Kidney glomerular epithelial cell (primary cell): ENCODE measurements at regions not wholly inside any gene's neighbourhood (a gene's known extent, or its start where the extent isn't known, plus 50 kb on each side); places are given as distances from the start of the nearest gene placed in this dataset.

Source experiments
- DNase-seq: peaks from one replicate; lab custom pipeline; 2025; lab: John Stamatoyannopoulos, UW

DNA sequence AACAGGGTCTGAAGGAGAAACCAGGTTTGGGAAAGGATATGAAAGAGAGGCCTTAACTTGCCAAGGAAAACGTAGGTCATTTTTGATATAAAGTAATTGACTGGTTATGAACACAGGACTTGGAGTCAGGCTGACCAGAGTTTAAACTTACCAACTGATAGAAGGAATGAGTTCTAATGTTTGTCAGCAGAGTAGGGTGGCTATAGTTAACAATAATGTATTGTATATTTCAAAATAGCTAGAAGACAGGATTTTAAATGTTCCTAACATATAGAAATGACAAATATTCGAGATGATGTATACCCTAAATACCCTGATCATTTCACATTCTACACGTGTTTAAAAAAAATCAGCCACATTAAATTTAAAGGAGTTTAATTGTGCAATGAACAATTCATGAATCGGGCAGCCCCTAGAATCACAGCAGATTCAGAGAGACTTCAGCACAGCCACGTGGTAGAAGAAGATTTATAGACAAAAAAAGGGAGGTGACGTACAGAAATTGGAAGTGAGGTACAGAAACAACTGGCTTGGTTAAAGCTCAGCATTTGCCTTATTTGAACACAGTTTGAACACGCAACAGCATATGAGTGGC lies 52.5 kb upstream of the PLEKHG7 start:
- no peak for DNase-seq

DNA sequence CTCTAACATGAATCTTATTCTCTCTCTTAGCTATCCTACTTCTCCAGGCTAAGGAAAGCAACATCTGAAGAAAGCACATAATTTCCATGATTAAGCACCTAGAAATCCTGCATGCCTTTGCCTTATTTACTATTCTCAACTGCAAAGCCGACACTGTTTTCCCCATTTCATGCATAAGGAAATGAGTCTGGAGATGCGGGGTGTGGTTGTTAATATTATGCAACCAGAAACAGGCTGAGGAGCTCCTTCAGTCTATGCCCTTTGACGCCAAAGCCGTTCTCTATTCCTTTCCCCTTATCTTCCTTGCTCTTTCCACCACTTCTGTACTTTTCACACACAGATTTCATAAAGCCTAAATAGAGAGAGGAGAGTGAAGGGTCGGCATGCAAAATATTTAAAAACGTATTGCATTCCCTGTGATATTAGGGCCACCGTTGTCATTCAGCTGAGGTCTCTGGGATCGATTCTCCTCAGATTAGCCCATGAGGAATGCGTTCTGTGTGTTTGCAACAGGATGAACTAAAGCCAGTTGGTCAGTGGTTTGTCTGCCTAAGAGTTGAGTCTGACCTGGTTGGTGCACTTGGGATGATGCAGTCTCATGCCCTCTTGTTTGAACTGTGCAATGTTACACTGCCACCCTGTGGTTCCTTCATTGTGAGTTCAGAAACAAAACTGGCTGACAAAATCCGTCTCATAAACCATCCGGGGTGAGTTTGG lies 53.1 kb upstream of the PLEKHG7 start:
- peak; percentile 59 for DNase-seq

DNA sequence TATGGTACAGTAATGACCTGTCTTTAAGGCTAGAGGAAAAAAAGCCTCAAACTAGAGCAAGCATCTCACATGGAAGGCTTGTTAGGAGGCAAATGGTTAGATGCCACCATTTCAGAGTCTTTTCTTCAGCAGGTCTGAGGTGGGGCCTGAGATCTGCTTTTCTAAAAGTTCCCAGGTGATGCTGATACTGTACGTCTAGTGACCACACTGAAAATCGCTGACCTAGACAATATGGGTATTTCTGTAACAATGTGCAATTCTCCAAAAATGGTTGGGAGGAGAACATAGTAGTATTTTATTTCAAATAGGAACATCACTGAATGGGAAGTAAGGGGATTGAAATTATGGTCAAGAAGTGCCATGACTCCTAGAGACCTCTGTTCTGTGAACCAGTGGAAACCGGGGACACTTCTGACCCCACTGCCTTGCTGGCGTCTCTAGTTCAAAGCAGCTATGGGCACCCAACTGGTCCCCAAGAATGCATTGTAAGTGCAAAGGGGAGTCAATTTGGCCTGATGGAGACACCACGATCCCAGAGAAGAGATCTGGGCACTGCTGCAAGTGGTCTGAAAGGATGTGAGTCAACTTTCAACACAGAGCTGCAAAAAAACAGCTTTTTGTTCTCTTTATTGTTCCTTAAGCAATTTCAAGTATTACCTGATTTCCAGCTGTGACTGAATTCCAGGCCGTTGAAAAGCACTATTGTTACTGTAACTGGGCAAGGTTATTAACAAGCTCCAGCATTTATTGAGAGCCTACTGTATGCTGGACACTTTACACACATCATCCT lies 54.4 kb upstream of the PLEKHG7 start:
- no peak for DNase-seq

DNA sequence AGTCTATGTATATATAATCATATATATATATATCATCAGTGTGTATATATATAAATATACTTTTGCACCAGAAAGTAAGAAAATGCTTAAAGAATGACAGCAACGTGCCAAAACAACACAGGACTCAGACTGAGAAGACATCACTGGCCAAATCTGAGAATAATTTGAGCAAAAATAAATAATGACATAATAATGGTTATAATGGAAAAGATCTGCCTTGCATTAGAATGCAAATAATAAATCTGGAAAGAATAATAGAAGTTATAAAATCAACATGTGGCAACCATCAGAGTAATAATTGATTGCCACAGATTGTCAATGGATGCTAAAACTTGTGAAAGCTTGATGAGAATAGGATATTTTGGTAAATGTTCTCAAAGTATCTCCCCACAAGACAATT lies 61.5 kb upstream of the PLEKHG7 start:
- no peak for DNase-seq

DNA sequence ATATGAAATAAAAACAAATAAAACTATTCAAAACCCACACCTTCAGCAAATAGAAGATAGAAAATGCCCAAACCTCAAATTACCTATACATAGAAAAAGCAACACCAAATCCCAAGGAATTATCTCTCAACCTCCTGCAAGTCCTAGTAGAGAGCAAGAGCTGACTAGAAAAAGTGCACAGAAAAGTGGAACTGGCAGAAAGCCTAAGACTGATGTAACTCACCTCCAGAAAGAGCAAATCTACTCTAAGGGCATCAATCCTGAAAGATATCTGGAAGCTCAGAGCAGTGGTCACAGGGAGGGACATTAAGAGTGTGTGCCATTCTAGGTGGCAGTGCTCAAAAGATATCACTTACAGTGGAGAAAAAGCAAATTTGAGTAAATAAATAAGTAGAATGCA lies 62.1 kb upstream of the PLEKHG7 start:
- DNase-seq, result no peak

DNA sequence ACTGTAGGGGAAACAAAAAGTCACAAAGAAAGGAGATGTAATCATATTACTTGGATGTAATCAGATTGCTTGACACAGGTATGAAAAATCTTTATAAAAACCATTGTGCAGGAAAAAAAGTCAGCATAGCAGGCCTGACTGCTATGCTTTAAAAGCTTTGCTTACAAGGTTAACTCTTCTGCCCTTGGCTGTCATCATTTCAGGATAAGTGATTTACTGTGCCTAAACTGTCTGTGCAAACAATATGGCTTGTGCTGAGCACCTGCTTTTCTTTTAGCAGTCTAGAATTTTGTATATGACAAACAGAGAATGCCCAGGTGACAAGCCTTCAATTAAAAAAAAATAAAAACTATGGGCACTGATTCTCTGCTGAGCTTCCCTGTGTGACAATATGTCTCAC lies 63.8 kb upstream of the PLEKHG7 start:
- no peak for DNase-seq

DNA sequence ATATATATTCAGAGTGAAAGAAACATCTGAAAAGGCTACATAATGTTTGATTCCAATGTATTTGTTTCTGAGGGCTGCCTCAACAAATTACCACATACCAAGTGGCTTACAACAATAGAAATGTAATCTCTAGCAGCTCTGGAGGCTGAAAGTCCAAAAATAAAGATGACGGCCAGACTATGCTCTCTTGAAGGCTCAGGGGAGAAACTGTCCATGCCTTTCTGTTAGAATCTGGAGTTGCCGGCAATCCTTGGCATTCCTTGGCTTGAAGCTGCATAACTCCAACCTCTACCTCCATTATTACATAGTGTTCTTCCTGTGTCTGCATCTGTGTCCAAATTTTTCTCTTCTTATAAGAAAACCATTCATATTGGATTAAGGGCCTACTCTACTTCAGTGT lies 68.1 kb upstream of the PLEKHG7 start:
- no peak for DNase-seq

DNA sequence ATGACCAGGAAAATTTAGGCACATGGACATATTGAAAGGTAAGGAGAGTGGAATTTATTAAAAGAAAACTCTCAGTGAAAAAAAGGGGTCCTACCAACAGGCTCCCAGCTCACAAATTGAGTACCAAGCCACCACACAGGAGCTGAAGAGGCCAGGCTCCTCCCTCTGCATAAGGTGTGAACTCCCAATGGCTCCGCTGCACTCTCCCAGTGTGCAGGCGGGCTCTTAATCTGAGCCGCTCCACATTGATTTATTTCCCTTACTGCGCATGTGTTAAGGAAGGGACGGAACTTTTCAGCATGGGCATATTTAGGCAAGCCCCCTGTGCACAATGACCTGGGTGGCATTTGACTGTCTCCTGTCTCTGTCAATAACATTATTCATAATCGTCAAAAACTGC lies 68.6 kb upstream of the PLEKHG7 start:
- no peak for DNase-seq

DNA sequence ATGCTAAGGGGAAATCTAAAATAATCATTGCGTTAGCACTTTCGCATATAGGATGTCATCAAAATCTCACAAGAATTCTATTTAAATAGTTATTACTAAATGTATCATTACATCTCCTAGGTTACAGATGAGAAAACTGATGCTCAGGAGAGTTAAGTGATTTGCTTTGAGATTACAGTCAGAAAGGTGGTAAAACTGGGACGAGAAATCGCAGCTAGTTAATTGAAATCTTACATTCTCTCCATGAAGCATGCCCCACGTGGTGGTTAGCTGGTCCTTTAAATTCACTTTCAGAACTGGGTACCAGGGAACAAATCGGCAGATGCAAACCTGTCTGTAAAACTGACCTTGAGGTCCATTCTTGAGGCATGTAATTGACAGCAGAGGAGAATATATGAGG lies 71.8 kb upstream of the PLEKHG7 start:
- no peak for DNase-seq

DNA sequence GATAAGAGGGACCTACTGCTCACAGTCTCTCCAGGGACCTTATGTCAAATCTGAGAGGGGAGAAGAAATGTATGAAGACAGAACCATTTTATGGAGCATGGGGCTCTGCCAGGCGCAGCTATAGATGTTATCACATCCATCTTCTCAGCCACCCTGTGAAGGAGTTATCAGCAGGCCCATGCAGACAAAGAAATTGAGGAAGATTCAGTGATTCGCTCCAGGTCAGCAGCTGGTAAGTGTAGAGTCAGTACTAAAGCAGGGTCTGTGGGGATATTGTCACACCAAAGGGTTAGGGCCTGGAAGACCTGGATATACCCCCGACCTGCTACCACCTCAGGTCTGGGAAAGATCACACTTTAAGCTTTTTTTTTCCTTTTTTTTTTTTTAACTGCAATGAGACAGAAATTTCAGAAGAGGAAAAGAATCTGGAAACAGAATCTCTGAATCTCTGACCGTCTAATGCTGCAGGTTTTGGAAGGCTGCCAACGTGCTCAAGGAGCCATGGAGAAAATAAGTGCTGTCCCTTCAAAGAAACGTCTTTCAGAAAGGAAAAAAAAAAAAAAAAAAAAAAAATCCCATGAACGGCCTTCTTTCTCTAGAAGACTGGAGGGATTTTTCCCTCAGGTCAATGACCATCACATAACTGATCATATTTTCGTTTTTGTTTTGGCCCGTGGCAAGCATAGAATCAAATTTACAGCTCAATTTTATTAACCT lies 73.3 kb upstream of the PLEKHG7 start:
- DNase-seq, result peak; percentile 73

DNA sequence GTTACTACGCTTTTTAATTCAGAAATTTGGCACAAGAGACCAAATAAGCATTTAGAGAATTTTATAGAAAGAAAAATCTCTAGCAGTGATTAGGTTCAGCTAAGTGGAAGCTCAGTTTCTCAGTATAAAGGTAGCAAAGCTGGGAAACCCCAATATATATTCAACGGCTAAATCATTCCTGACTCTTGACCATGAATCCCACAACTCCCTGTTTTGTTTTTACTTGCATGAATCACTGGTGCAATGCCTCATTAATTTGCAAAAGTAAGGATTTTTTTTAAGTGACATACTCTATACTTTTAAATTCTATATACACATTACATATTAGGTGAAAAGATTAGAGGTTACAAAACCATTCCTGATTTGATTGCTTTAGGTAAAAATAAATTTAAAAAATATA lies 74.3 kb upstream of the PLEKHG7 start:
- DNase-seq, result peak; percentile 60

DNA sequence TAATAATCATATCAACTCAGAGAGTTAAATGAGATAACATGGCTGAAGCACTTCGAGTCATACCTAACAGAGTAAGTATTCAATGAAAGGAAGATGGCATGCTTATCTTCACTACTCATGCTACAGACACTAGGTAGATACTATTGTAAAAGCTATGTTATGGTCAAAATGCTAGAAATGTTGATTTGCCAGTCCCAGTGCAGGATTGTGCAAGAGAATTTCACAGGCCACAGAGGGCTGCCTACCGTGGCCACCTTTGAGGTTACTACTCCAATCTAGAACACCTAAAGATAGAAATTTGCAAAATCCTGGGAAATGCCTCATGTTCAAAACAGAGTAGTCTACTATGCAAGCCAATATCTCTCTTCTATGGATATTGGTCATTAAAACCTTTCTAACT lies 75.3 kb upstream of the PLEKHG7 start:
- no peak for DNase-seq

DNA sequence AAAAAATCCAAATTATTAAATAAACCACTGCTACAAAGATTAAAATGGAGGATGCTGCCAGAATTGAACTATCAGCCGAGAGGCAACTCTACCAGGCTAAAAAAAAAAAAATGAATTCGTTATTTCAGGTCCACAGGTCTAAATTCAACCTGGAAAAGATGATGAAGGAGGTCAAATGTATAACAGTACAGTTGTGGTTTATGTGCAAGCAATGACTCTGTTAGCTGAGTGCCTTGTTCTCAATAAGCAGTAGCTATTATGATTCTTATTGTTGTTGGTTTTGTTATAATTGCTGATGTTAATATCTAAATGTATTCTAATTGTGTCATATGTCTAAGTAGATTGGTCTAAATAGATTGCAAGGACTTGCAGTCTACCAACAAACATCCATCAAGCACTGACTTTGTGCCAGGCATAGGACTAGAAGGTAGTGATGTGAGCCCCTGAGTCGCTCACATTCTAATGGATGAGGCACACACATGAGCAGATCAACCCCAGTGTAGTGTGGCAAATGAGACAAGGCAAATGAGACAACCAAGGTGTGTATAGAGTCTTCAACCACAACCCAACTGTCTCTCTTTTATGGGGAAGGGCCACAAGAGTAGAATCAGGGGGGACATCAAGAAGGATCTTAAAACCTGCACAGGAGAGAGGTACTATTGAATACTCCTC lies 77.0 kb upstream of the PLEKHG7 start:
- no peak for DNase-seq

DNA sequence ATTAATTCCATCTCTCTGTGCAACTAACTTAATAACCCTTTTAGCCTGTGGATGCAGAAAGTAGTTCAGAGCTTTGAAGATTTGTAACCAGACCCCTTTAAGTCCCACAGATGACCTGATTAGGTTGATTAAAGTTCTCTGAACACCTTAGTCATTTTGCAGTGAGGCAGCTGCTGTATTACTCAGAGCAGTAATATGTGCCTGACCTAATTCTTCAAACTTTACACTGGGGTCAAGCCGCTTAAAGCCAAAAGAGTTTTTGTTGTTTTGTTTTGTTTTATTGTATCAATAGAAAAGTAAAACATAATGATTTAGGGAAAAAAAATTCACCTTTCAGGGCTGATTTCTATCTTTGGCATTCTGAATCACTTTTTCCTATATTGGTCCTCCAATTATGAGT lies 78.6 kb upstream of the PLEKHG7 start:
- DNase-seq, result peak; percentile 64

DNA sequence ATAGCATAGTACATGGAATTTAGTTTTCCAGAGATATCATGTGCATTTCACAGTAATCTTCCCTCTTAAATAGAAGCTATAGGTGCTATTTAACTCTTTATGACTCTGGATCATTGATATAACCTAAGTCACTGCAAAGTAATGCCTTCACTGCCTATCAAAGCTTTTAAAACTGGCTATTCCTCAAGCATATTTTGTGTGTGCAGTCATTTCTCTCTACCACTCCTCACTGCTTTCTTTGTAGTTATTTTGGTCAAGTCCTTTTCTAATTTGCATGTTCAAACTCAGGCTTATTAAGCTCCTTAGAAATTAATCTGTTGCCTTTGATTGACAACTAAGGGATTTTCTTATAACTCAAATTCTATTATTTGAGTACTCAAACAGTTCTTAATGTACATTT lies 79.4 kb upstream of the PLEKHG7 start:
- DNase-seq, result no peak

DNA sequence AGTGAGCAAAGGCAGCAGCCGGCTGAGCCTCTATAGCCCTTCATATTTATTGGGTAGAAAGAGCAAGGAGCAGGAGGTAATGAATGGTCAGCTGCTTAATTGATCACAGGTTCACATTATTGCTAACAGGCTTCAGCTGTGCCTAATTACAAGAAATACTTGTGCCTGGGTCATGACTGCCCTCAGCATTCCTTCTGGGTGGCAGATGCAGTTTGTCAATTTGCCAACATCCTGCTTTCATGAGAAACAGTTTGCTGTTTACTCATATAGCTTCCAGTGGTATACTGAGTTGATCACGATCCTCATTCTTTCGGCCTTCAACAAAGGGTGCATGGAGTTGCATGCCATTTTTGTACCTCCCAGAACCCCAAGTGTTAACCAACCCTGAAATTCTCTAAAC lies 81.0 kb upstream of the PLEKHG7 start:
- DNase-seq, result no peak

DNA sequence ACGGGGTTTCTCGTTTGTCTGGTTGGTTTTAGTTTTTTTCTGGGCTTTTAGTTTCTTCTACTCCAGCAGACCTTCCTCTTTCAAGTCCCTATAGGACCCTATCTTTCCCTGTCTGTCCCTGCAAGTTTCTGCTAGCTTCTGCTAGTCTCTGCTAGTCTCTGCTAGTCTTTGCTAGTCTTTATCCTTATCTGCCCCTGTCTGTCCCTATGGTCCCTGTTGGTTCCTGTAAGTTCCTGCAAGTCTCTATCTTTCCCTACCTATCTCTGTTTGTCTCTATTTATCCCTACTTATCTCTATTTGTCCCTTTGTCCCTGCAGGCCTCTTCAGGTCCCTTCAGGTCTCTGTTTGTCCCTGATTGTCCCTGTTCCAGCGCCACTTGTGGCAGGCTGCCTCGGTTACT lies 81.5 kb upstream of the PLEKHG7 start:
- no peak for DNase-seq

DNA sequence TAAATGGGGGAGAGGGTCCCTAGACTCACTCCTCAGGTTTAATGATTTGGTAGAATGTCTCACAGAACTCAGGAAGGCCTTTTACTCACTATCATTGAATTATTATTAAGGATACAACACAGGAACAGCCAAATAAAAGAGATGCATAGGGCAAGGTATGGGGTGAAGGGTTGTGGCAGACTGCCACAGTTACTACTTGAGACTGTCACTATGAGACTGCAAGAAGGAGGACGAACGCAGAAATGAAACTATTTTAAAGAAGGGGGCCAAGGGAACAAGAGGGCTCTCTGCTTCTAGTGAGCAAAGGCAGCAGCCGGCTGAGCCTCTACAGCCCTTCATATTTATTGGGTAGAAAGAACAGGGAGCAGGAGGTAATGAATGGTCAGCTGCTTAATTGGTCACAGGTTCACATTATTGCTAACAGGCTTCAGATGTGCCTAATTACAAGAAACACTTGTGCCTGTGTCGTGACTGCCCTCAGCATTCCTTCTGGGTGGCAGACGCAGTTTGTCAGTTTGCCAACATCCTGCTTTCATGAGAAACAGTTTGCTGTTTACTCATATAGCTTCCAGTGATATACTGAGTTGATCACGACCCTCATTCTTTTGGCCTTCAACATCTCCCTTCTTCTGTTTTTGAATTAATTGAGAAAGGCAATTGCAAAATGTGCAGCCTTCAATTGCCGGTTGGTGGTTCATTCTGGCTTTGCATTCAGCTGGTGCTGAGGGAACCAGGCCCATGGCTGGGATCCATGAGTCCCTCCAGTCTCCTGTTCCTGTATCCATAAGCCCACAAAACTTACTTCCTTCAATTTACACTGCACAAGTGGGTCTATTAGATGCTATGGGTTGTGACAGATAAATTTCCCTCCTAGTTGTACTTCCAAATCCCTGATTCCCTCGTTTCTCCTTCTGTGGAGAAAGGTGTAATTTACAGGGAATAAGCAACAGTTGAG lies 82.8 kb upstream of the PLEKHG7 start:
- no peak for DNase-seq

DNA sequence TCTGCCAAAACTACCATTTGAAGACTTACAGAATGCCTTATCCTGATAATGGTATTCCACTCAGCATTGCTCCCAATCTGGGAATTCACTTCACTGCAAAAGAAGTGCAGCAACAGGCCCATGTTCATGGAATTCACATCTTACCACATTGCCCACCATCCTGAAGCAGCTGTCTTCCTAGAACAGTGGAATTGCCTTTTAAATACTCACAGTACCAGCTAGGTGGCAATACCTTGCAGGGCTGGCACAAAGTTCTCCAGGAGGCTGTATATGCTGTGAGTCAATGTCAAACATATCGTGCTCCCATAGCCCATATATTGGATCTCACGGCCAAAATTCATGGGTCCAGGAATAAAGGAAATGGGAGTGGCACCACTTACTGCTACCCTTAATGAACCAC lies 83.8 kb upstream of the PLEKHG7 start:
- no peak for DNase-seq

DNA sequence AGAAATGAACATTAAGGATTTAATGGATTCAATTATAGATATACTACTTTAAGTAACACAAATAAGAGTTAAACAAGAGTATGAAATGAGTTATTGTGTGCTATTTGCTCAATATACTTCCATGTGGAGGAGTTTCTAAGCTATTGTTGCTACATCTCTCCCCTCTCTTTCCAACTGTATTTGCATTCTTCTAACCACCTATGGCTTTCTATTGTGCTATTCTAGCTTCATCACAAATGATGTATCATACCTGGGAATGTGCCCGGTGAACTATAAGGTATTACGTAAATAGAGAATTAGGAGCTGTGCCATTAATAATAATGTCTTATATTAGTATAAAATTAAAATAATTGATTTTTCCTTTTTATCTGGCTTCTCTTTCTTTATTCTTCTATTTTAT lies 87.1 kb upstream of the PLEKHG7 start:
- DNase-seq, result no peak

DNA sequence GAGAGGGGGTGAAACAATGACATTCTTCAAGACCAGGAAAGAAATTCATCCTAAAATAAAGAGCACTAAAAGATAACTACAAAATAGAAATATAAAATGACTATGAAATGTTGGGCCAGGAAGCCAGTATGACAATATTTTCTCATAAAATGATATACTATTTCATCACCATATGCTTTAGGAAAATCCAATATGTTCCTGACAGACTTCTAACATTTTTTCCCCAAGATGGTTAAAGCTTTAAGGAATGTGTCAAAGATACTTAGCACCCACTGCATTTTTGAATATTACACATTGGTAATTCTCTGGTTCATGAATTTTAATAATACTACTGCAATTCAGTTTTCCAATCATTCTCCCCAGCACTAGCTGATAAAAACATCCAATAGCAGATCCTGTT lies 87.7 kb upstream of the PLEKHG7 start:
- no peak for DNase-seq
